Brain microvascular endothelial cell (primary cell): ENCODE measurements at regions not wholly inside any gene's neighbourhood (a gene's known extent, or its start where the extent isn't known, plus 50 kb on each side); places are given as distances from the start of the nearest gene placed in this dataset.

Experiments
- DNase-seq: peaks from one replicate; pipeline ENCODE4 v3.0.0-alpha.2; 2020
- H3K27ac ChIP-seq: fragments of 250-450 bp; sonication (Bioruptor Pico); 2 replicates; pipeline ENCODE4 v1.5.1; 2020; ENCODE audit warnings: mild to moderate bottlenecking, moderate library complexity
- H3K27me3 ChIP-seq: fragments of 250-450 bp; sonication (Bioruptor Pico); replicated peaks from 2 replicates; pipeline ENCODE4 v1.5.1; 2020; ENCODE audit warnings: mild to moderate bottlenecking
- H3K36me3 ChIP-seq: fragments of 250-450 bp; sonication (Bioruptor Pico); replicated peaks from 2 replicates; pipeline ENCODE4 v1.5.1; 2020; ENCODE audit warnings: mild to moderate bottlenecking
- H3K4me3 ChIP-seq: 2 replicates; pipeline ENCODE4 v1.5.1; 2011; ENCODE audit warnings: low read depth, mild to moderate bottlenecking, control low read depth, low read length, moderate library complexity
- CTCF ChIP-seq: IDR thresholded peaks from 2 replicates; pipeline ENCODE4 v1.5.1; 2011; ENCODE audit warnings: low read depth, mild to moderate bottlenecking, moderate library complexity, low read length, control low read depth, inconsistent platforms; ENCODE audit errors: missing control alignments
- in situ Hi-C: cut with HindIII; loops from 2 replicates; pipeline ENCODE4 v1.10.0; 2017; ENCODE audit warnings: low sequenced_read_pairs, low pct_ligation_motif_present

GRCh38 chr2:23299476-23300195 lies 85.3 kb upstream of the KLHL29 start:
- no peaks in the 10 kb centered on the region for H3K36me3 ChIP-seq
- in situ Hi-C loops: no loop called here
- DNase-seq: no peak
- H3K4me3 ChIP-seq: no peak overlapping the region
- TF ChIP-seq CTCF: no peak
- H3K27me3 ChIP-seq: no peaks in the 10 kb centered on the region
- no peak overlapping the region for H3K27ac ChIP-seq

GRCh38 chr2:23301136-23301535 lies 83.8 kb upstream of the KLHL29 start:
- H3K4me3 ChIP-seq: no peak overlapping the region
- in situ Hi-C loops: no loop called here
- no peaks in the 10 kb centered on the region for H3K27me3 ChIP-seq
- no peak overlapping the region for H3K27ac ChIP-seq
- peak; percentile 10 for DNase-seq
- no peak for TF ChIP-seq CTCF
- H3K36me3 ChIP-seq: no peaks in the 10 kb centered on the region

GRCh38 chr2:23302591-23302990 lies 82.4 kb upstream of the KLHL29 start:
- Histone ChIP-seq H3K27me3 (no peaks in the 10 kb centered on the region), H3K4me3 (no peak overlapping the region), H3K27ac (no peak overlapping the region), H3K36me3 (no peaks in the 10 kb centered on the region)
- no peak for TF ChIP-seq CTCF
- DNase-seq: no peak
- in situ Hi-C loops: no loop called here

- Histone ChIP-seq H3K36me3 (no peaks in the 10 kb centered on the region), H3K4me3 (no peak overlapping the region), H3K27ac (no peak overlapping the region), H3K27me3 (no peaks in the 10 kb centered on the region)
- in situ Hi-C loops: no loop called here
- DNase-seq: no peak
- no peak for TF ChIP-seq CTCF
Observed at GRCh38 chr2:23306401-23306800, 78.6 kb upstream of the KLHL29 start.

- DNase-seq: no peak
- H3K27ac ChIP-seq: no peak overlapping the region
- H3K4me3 ChIP-seq: no peak overlapping the region
- H3K36me3 ChIP-seq: no peaks in the 10 kb centered on the region
- no peak for TF ChIP-seq CTCF
- H3K27me3 ChIP-seq: no peaks in the 10 kb centered on the region
- in situ Hi-C loops: no loop called here
Observed at GRCh38 chr2:23311186-23311585, 73.8 kb upstream of the KLHL29 start.
